Natural killer cell (primary cell): ENCODE measurements at regions not wholly inside any gene's neighbourhood (a gene's known extent, or its start where the extent isn't known, plus 50 kb on each side); places are given as distances from the start of the nearest gene placed in this dataset.

Source experiments
- ATAC-seq, 3 donors: fragments of 150-1000 bp in 2 of 3; fragments of 200-7000 bp in 1 of 3; cut with Tn5 transposase; 1 replicate in 1 of 3; 2 replicates in 2 of 3; pipeline ENCODE4 v1.10.0; 2021; ENCODE audit warnings: mild to moderate bottlenecking in 2 of 3, moderate library complexity in 2 of 3
- DNase-seq, 2 donors: peaks; one replicate each; pipeline versions ENCODE4 v3.0.0 to v3.0.0-alpha.2; 2013 to 2021; ENCODE audit warnings: mixed read lengths in 1 of 2
- H3K27ac ChIP-seq: one replicate; pipeline ENCODE4 v1.5.1; 2013; ENCODE audit warnings: mild to moderate bottlenecking, low read length
- H3K27me3 ChIP-seq: one replicate; pipeline ENCODE4 v1.6.1; 2013; ENCODE audit warnings: low read length; ENCODE audit not compliant: control insufficient read depth, insufficient read depth
- H3K36me3 ChIP-seq: one replicate; pipeline ENCODE4 v1.6.1; 2013; ENCODE audit warnings: low read length; ENCODE audit not compliant: control insufficient read depth, insufficient read depth
- H3K4me1 ChIP-seq: one replicate; pipeline ENCODE4 v1.6.1; 2013; ENCODE audit warnings: low read length; ENCODE audit not compliant: control insufficient read depth, insufficient read depth
- H3K4me3 ChIP-seq: one replicate; pipeline ENCODE4 v1.5.1; 2013; ENCODE audit warnings: low read length
- H3K9me3 ChIP-seq: one replicate; pipeline ENCODE4 v1.6.1; 2013; ENCODE audit warnings: low read length; ENCODE audit not compliant: control insufficient read depth, insufficient read depth
- H3K27ac Mint-ChIP-seq, 2 donors: one replicate each; pipeline ENCODE4 v1.8.0; 2022; ENCODE audit warnings: mild to moderate bottlenecking in 2 of 2, mixed read lengths in 2 of 2, moderate library complexity in 1 of 2
- H3K27me3 Mint-ChIP-seq, 2 donors: one replicate each; pipeline ENCODE4 v1.8.0; 2022; ENCODE audit warnings: low read depth in 2 of 2, mixed read lengths in 2 of 2
- H3K36me3 Mint-ChIP-seq: one replicate; pipeline ENCODE4 v1.8.0; 2022; ENCODE audit warnings: mixed read lengths
- H3K4me1 Mint-ChIP-seq, 2 donors: one replicate each; pipeline ENCODE4 v1.8.0; 2022; ENCODE audit warnings: mixed read lengths in 2 of 2
- H3K4me3 Mint-ChIP-seq: one replicate; pipeline ENCODE4 v1.8.0; 2022; ENCODE audit warnings: mild to moderate bottlenecking, moderate library complexity, mixed read lengths
- H3K9me3 Mint-ChIP-seq, 2 donors: one replicate each; pipeline ENCODE4 v1.8.0; 2022; ENCODE audit warnings: mixed read lengths in 2 of 2
- CTCF ChIP-seq: fragments of 200-600 bp; IDR thresholded peaks from one replicate; pipeline ENCODE4 v1.8.0; 2022; ENCODE audit warnings: antibody characterized with exemption
- WGBS: methylation state at CpG from one replicate; pipeline ENCODE4 v1.1.7; 2013; ENCODE audit warnings: missing lambda C conversion rate; ENCODE audit not compliant: insufficient coverage; 5-methylcytosine and 5-hydroxymethylcytosine counted together
- intact Hi-C: fragments of 100-400 bp; cut with micrococcal nuclease; formaldehyde crosslinking; loops from one replicate; pipeline ENCODE4 v1.14.2; 2022

DNA sequence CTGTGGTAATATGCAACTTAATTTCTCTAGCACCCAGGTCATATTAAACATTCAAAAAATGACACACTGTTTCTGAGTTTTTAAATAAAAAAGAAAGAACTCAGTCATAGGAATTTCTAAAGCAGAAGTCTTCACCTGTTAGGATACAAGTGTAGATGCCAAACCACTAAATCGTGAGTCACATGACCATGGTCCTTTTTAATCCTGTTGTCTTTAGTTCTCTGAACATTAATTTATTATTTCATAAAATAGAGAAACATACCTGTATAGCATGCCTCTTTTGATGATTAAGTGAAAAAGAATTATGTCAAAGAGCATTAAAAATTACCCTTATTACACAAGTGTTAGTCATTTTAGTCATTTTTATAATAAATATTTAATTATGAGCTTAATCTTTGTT, 398.8 kb downstream of the CCDC85A start:
- Mint-ChIP-seq H3K4me1 (no peaks in the 10 kb centered on the region), H3K36me3 (peaks cover 16% of the 10 kb centered on the region), H3K4me3 (no peak overlapping the region), H3K27ac (no peak overlapping the region), H3K27me3 (no peaks in the 10 kb centered on the region), H3K9me3 (peaks cover 12 to 13% of the 10 kb centered on the region in 2 donors)
- DNase-seq (no peak), ATAC-seq (no peak)
- Histone ChIP-seq H3K36me3 (no peaks in the 10 kb centered on the region), H3K4me1 (no peaks in the 10 kb centered on the region), H3K9me3 (no peaks in the 10 kb centered on the region), H3K4me3 (no peak overlapping the region), H3K27ac (no peak overlapping the region), H3K27me3 (no peaks in the 10 kb centered on the region)
- no CpG with 5 or more reads among the region's 1 CpG for WGBS
- intact Hi-C loops: no loop called here
- no peak for TF ChIP-seq CTCF

DNA sequence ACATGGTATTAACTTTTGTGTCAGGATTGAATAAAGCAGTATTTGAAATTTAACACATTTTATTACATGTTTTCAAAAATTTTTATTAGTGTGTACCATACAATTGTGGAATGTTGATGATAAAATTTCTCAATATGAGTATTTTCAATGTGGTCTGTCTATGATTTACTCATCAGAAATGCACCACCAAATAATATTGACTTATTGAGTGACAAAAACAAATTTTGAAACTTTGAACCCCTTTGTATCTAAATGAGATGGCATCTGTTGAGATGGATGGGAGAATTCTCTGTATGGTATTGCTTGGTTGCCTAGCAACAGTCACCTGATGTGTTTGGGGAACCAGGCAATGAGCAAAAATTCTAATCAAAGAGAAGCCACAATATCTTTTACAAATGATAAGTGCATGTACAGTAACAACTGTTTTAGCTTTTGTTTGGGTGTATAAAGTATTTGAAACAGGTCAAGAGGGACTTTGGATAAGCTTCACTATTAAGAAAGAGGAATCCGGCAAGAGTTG, 400.1 kb downstream of the CCDC85A start:
- no peaks in the 10 kb centered on the region for H3K27me3 Mint-ChIP-seq
- WGBS: 86% methylated on average over 1 of the region's 1 CpG
- Histone ChIP-seq H3K27ac (no peak overlapping the region), H3K27me3 (no peaks in the 10 kb centered on the region), H3K4me1 (no peaks in the 10 kb centered on the region), H3K36me3 (no peaks in the 10 kb centered on the region), H3K9me3 (no peaks in the 10 kb centered on the region), H3K4me3 (no peak overlapping the region)
- no peak for DNase-seq
- no peak overlapping the region for H3K27ac Mint-ChIP-seq
- H3K9me3 Mint-ChIP-seq: peaks cover 9 to 15% of the 10 kb centered on the region in 2 donors
- H3K4me1 Mint-ChIP-seq: no peaks in the 10 kb centered on the region
- intact Hi-C loops: no loop called here
- H3K36me3 Mint-ChIP-seq: peaks cover 11% of the 10 kb centered on the region
- ATAC-seq: no peak
- no peak overlapping the region for H3K4me3 Mint-ChIP-seq
- no peak for TF ChIP-seq CTCF

DNA sequence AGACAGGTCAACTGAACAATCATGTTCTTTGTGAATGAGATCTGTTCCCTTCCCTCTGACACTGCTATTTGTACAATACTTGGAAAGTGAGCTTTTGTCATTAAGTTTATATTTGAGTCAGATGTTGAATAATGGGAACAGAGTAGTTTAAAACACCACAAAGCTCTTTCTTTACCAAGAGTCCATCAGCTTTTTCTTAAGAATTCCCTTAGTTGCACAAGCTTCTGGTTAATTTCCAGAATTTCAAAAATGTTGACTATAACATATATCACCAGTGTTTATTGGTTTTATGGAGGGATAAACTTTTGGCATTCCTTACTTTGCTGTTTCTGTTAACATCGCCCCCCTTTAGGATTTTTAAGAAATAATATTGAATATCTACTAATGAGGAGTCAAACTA, 403.7 kb downstream of the CCDC85A start:
- Mint-ChIP-seq H3K27me3 (no peaks in the 10 kb centered on the region), H3K4me1 (no peaks in the 10 kb centered on the region), H3K4me3 (no peak overlapping the region), H3K36me3 (no peaks in the 10 kb centered on the region), H3K27ac (no peak overlapping the region), H3K9me3 (peaks cover 6 to 13% of the 10 kb centered on the region in 2 donors)
- peaks cover 5% of the 10 kb centered on the region for H3K9me3 ChIP-seq
- DNase-seq (no peak), ATAC-seq (no peak)
- no peaks in the 10 kb centered on the region for H3K4me1 ChIP-seq
- no peak overlapping the region for H3K27ac ChIP-seq
- H3K4me3 ChIP-seq: no peak overlapping the region
- intact Hi-C loops: no loop called here
- no peak for TF ChIP-seq CTCF
- no peaks in the 10 kb centered on the region for H3K36me3 ChIP-seq
- WGBS: no CpG with 5 or more reads among the region's 1 CpG
- no peaks in the 10 kb centered on the region for H3K27me3 ChIP-seq

DNA sequence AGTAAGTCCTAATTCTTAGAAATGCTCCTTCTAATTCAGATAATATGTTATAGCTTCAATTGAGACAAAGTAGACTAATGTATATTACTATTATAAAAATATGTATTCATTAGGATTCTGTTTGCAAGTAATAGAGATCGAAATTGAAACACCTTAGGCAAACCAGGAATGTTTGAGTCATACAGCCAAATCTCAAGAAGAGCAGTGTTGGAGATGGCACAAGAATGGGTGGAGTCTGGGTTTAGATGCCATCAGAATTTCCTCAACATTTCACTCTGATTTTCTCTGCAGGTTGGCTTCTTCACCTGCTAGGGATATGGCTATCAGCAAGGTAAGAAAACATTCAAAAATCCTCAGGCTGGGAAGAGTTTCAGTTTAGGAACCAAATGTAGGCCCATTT, 405.4 kb downstream of the CCDC85A start:
- H3K4me3 ChIP-seq: no peak overlapping the region
- ATAC-seq (no peak), DNase-seq (no peak)
- no peak overlapping the region for H3K4me3 Mint-ChIP-seq
- no peaks in the 10 kb centered on the region for H3K36me3 ChIP-seq
- TF ChIP-seq CTCF: no peak
- no peaks in the 10 kb centered on the region for H3K27me3 ChIP-seq
- H3K27ac Mint-ChIP-seq: no peak overlapping the region
- H3K9me3 ChIP-seq: peaks cover 5% of the 10 kb centered on the region
- no peaks in the 10 kb centered on the region for H3K4me1 Mint-ChIP-seq
- 80% methylated on average over 1 of the region's 1 CpG for WGBS
- H3K27ac ChIP-seq: no peak overlapping the region
- H3K9me3 Mint-ChIP-seq: peaks cover 8 to 14% of the 10 kb centered on the region in 2 donors
- intact Hi-C loops: no loop called here
- no peaks in the 10 kb centered on the region for H3K27me3 Mint-ChIP-seq
- no peaks in the 10 kb centered on the region for H3K36me3 Mint-ChIP-seq
- H3K4me1 ChIP-seq: no peaks in the 10 kb centered on the region
